ENCODE measurements at regions not wholly inside any gene's neighbourhood (a gene's known extent, or its start where the extent isn't known, plus 50 kb on each side); places are given as distances from the start of the nearest gene placed in this dataset.

GRCh38 chr14:38507299-38507698 lies 251.4 kb upstream of the CLEC14A start:
- no peak overlapping the region for H3K4me3 ChIP-seq (ENCODE audit: low read depth, low read length)
- TF ChIP-seq, protein P1, sequence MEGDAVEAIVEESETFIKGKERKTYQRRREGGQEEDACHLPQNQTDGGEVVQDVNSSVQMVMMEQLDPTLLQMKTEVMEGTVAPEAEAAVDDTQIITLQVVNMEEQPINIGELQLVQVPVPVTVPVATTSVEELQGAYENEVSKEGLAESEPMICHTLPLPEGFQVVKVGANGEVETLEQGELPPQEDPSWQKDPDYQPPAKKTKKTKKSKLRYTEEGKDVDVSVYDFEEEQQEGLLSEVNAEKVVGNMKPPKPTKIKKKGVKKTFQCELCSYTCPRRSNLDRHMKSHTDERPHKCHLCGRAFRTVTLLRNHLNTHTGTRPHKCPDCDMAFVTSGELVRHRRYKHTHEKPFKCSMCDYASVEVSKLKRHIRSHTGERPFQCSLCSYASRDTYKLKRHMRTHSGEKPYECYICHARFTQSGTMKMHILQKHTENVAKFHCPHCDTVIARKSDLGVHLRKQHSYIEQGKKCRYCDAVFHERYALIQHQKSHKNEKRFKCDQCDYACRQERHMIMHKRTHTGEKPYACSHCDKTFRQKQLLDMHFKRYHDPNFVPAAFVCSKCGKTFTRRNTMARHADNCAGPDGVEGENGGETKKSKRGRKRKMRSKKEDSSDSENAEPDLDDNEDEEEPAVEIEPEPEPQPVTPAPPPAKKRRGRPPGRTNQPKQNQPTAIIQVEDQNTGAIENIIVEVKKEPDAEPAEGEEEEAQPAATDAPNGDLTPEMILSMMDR (IDR thresholded peaks at IDR 0.05; ENCODE audit: low read depth, low read length) = no peak

DNA sequence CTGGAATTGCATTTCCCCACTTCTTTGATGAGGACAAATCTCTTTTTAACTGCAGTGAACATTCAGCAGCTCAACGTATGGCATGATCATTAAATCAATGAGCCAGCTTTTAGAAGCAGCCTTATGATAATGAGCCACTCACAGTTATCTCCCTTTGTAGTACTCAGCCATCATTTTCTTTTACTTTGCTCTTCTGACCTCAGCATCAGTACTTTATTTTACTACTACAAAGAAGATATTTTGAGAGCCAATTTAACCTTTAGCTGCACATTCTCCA lies 250.0 kb upstream of the CLEC14A start:
- TF ChIP-seq, protein P1 (IDR thresholded peaks at IDR 0.05; ENCODE audit: low read depth, low read length) = no peak
- no peak overlapping the region for H3K4me3 ChIP-seq (ENCODE audit: low read depth, low read length)

DNA sequence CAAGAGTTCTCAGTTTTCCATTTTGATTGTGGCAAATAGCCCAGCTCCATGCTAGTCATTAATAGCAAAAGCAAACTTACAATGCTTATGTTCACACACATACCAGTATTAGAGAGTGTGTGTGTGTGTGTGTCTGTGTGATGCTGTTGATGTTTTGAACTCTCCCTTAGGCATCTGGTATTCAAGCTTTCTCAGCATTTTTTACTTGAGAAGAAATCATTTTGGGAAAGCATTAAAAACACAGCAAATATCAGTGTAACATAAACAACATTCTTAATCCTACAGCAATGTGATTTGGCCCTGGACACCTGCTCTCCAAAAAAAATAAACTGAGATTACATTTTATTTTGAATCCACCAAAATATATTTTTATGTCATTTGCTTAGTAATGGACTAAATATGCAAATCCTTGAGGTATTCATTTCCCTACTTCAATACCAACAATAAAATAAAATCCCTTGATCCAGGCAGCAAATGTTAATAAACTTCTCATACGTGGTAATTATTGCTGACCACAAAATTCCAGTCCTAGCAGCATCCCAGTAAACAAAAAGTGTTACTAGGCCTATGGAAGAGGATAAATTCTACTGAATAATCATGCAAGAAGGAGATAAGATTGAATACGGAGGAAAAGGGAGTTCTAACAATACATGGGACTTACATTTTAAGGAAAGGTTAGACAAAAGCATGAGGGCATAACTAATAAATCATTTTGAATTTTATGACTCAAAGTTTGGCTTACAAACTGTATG lies 249.5 kb upstream of the CLEC14A start:
- TF ChIP-seq, protein P1 (IDR thresholded peaks at IDR 0.05; ENCODE audit: low read depth, low read length) = no peak

GRCh38 chr14:38504175-38504574 lies 248.3 kb upstream of the CLEC14A start:
- TF ChIP-seq, protein P1 (IDR thresholded peaks at IDR 0.05; ENCODE audit: low read depth, low read length) = no peak
- H3K4me3 ChIP-seq (ENCODE audit: low read depth, low read length) = no peak overlapping the region

More for the DNA sequence above, 249.5 kb upstream of the CLEC14A start:
- H3K4me3 ChIP-seq (ENCODE audit: low read depth, low read length) = no peak overlapping the region

DNA sequence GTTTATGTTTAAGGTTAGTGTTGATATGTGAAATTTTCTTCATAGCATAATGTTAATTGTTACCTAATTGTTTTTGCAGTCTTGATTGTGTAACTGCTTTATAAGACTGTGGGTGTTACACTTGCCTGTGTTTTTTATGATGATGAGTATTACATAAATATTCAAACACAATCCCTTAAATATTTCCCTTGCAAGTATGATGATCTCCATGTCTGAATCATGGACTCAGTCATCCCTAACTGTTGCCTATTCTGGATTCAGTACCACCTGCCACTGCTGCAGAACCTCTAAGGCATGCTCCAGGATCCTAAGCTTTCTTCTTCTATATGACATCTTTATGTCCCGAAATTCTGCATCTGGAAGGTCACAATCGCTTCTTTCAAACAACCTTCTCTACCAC lies 246.3 kb upstream of the CLEC14A start:
- TF ChIP-seq, protein P1 (IDR thresholded peaks at IDR 0.05; ENCODE audit: low read depth, low read length) = no peak

DNA sequence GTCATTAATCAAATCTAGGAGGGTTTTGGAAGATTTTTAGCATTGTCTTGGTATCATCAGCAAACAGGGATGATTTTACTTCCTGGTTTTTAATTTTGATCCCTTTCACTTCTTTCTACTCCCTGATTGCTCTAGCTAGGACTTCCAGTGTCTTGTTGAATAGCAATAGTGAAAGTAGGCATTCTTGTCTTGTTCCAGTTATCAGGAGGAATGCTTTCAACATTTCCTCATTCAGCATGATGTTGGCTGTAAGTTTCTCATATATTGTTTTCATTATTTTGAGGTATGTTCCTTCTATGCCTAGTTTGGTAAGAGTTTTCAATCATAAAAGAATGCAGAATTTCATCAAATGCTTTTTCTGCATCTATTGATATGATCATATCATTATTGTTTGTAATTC lies 244.2 kb upstream of the CLEC14A start:
- H3K4me3 ChIP-seq (ENCODE audit: low read depth, low read length) = no peak overlapping the region
- TF ChIP-seq, protein P1 (IDR thresholded peaks at IDR 0.05; ENCODE audit: low read depth, low read length) = no peak

More for the DNA sequence above, 246.3 kb upstream of the CLEC14A start:
- no peak overlapping the region for H3K4me3 ChIP-seq (ENCODE audit: low read depth, low read length)

DNA sequence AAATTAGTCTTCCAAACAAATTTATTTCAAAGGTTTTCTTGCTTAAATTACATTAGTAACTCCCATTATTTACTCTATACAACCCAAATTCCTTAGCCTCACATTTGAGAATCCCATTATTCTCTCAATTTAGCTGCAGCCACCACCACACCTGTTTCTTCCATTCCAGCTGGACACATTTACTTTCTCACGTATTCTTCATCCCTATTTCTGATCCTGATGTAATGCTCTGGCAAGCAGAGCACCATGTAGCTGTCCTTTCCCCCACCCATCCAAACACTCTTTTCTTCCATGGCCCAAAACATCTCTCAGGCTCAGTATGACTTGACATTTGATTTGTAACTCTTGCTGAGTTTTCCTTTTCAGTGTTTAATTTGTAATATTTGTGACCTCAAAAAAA lies 240.2 kb upstream of the CLEC14A start:
- TF ChIP-seq, protein P1 (IDR thresholded peaks at IDR 0.05; ENCODE audit: low read depth, low read length) = no peak
- no peak overlapping the region for H3K4me3 ChIP-seq (ENCODE audit: low read depth, low read length)

All from WI38 (cell line).